Left ventricle myocardium inferior (tissue), 1 donor: ENCODE measurements at regions not wholly inside any gene's neighbourhood (a gene's known extent, or its start where the extent isn't known, plus 50 kb on each side); places are given as distances from the start of the nearest gene placed in this dataset.

Experiments used
- DNase-seq: peaks from one replicate; pipeline ENCODE4 v3.0.0-alpha.2; 2020
- H3K27ac ChIP-seq: fragments of 200-600 bp; replicated peaks from 2 replicates; pipeline ENCODE4 v1.8.0; 2021
- H3K27me3 ChIP-seq: fragments of 200-600 bp; 2 replicates; pipeline ENCODE4 v1.8.0; 2021; ENCODE audit warnings: low read depth
- H3K36me3 ChIP-seq: fragments of 200-600 bp; 2 replicates; pipeline ENCODE4 v1.8.0; 2021
- H3K4me1 ChIP-seq: fragments of 200-600 bp; 2 replicates; pipeline ENCODE4 v1.8.0; 2021
- H3K4me3 ChIP-seq: fragments of 200-600 bp; 2 replicates; pipeline ENCODE4 v1.8.0; 2021; ENCODE audit warnings: mild to moderate bottlenecking, moderate library complexity
- H3K9me3 ChIP-seq: fragments of 200-600 bp; replicated peaks from 2 replicates; pipeline ENCODE4 v1.8.0; 2021
- CTCF ChIP-seq: fragments of 200-600 bp; IDR thresholded peaks from 2 replicates; pipeline ENCODE4 v1.8.0; 2021; ENCODE audit warnings: antibody characterized with exemption, mild to moderate bottlenecking, borderline replicate concordance
- intact Hi-C: fragments of 100-400 bp; cut with micrococcal nuclease; formaldehyde crosslinking; loops from one replicate; pipeline ENCODE4 v1.11.0; 2022
- donor health status: DM: no; HTN: yes; CAD: no; lungs with severe emphysema.

- Histone ChIP-seq H3K4me1 (no peaks in the 10 kb centered on the region), H3K36me3 (no peaks in the 10 kb centered on the region)
These were observed 517.3 kb downstream of the MED13L start for GRCh38 chr12:115760231-115760630.

DNA sequence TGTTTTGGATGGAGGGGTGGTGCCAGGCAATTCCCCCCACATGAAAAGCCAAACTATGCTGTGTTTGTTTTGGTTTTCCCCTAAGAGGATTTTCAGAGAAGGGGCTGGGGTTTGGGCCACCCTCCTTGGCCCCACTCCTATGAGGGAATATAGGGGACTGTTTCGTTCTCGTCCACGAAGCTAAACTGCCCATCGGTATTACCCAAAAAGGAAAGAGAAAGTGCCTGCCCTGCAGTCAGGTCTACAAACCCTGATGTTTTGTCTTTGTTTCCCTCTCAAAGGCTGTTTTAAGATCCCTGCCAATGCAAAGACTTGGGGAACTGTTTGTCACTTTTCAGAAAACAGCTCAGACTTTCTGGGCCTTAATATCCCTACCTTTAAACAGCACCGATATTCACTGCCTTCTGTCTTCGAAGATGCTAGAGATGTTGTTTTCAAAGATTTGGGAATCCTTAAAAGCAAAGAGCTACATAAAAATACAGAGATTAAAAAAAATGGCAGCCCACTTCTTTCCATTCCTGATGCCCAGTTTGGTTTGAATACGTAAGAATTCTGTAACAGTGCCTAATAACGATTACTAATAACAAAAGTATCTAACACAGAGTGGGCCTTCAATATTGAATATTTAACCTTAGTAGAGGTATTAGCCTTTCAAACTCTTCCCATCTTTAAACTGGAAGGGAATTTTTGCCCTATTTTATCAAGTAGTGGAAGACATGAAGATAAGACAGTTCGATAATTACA lies 518.4 kb downstream of the MED13L start:
- Histone ChIP-seq H3K4me1 (no peaks in the 10 kb centered on the region), H3K36me3 (no peaks in the 10 kb centered on the region), H3K9me3 (no peaks in the 10 kb centered on the region), H3K4me3 (no peak overlapping the region), H3K27ac (no peak overlapping the region), H3K27me3 (peaks cover 59% of the 10 kb centered on the region)
- TF ChIP-seq CTCF = no peak
- intact Hi-C loops = no loop called here
- DNase-seq = no peak

More at GRCh38 chr12:115760231-115760630, 517.3 kb downstream of the MED13L start:
- no peak overlapping the region for H3K4me3 ChIP-seq
- peaks cover 49% of the 10 kb centered on the region for H3K27me3 ChIP-seq
- H3K9me3 ChIP-seq = no peaks in the 10 kb centered on the region
- no peak for TF ChIP-seq CTCF
- intact Hi-C loops = no loop called here
- no peak overlapping the region for H3K27ac ChIP-seq
- DNase-seq = no peak

GRCh38 chr12:115758183-115758582 lies 519.3 kb downstream of the MED13L start:
- intact Hi-C loops = no loop called here
- no peaks in the 10 kb centered on the region for H3K4me1 ChIP-seq
- H3K27me3 ChIP-seq = peaks cover 59% of the 10 kb centered on the region
- TF ChIP-seq CTCF = no peak
- no peaks in the 10 kb centered on the region for H3K36me3 ChIP-seq
- H3K9me3 ChIP-seq = no peaks in the 10 kb centered on the region
- H3K27ac ChIP-seq = no peak overlapping the region
- no peak overlapping the region for H3K4me3 ChIP-seq
- DNase-seq = no peak

DNA sequence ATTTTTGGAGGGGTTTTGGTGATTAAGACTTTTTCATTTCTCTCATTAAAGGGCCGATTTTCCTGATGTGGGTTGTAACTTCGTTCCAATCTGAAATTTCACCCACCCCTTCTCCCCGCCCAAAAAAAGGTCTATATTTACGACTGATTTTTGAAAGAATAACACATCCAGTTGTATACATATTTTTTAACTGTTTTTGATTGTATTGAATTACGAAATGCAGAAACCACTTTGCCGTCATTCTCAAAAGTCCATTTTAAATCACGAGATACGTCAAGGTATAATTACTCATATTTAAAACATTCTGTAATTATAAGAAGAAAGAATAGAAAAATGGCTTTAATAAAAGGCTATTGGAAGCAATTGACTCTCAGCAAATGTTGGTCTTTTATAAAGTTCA lies 520.7 kb downstream of the MED13L start:
- H3K9me3 ChIP-seq = no peaks in the 10 kb centered on the region
- H3K27me3 ChIP-seq = peaks cover 53% of the 10 kb centered on the region
- H3K4me3 ChIP-seq = no peak overlapping the region
- intact Hi-C loops = no loop called here
- no peaks in the 10 kb centered on the region for H3K36me3 ChIP-seq
- H3K27ac ChIP-seq = no peak overlapping the region
- no peak for DNase-seq
- H3K4me1 ChIP-seq = peaks cover 13% of the 10 kb centered on the region
- no peak for TF ChIP-seq CTCF

- Histone ChIP-seq H3K27ac (no peak overlapping the region), H3K36me3 (no peaks in the 10 kb centered on the region)
- intact Hi-C loops = no loop called here
These were observed 521.2 kb downstream of the MED13L start for GRCh38 chr12:115756271-115756670.

More at GRCh38 chr12:115756271-115756670, 521.2 kb downstream of the MED13L start:
- no peak for TF ChIP-seq CTCF
- DNase-seq = no peak
- Histone ChIP-seq H3K9me3 (no peaks in the 10 kb centered on the region), H3K4me3 (no peak overlapping the region), H3K27me3 (peaks cover 50% of the 10 kb centered on the region), H3K4me1 (peaks cover 18% of the 10 kb centered on the region)
